GM20000 (cell line): ENCODE measurements at regions not wholly inside any gene's neighbourhood (a gene's known extent, or its start where the extent isn't known, plus 50 kb on each side); places are given as distances from the start of the nearest gene placed in this dataset.

Experiments used
- DNase-seq: peaks from one replicate; pipeline ENCODE4 v3.0.0; 2012; ENCODE audit warnings: low spot score
- CTCF ChIP-seq: IDR thresholded peaks from 2 replicates; pipeline ENCODE4 v1.5.1; 2012; ENCODE audit warnings: mild to moderate bottlenecking, control low read depth; ENCODE audit errors: extremely low read depth, missing control alignments

GRCh38 chr2:145343287-145343686, 823.4 kb upstream of the ZEB2 start:
- no peak for TF ChIP-seq CTCF
- DNase-seq = no peak

DNA sequence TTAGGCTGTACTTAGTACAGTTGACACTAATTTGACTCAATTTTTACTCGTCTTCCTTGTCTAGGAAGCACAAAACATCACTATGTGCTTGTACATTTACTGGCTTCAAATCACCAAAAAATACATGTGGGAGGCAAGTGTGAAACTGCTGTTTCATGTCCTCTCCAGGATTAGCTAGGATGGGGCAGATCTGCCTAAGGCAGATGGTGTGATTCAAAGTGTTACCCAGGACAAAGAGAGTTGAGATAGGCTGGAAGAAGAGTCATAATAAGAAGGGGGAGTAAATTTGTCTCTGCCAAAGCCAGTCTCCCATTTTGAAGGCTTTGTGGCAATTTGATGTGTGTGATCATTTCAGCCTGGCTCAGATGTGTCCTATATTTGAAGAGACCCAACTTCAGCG, 821.6 kb upstream of the ZEB2 start:
- DNase-seq = no peak
- no peak for TF ChIP-seq CTCF

- DNase-seq = no peak
- no peak for TF ChIP-seq CTCF
Measured at GRCh38 chr2:145339646-145340045, 819.7 kb upstream of the ZEB2 start.

DNA sequence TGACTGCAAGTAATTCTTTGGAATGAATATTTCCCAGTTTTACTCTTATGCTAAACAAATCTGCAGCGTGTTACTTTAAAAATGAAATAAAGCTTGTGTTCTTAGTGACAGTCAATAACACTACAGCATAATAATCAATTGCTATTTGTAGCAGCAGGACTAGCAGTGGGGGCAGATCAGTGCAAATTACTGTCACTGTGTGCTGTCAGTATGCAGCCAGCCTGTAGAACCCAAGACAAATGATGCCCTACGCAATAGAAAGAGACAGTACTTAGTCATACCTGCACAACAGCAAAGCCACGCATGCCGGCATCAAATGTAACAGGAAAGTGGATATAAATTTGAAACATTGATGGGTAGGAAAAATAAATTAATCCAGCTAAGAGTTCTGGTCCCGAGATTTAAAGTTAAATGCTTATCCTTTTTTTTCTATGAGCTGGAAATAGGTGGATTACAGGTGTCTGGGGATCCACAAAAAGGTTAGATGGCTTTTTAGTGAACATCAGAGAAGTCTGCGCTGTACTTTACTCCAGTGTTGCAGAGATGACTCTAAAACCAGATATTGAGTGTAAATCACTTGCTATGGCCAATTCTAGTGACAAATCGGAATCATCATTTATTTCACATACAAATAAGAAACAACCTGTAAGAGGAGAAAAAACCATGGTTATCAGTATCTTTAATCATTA, 812.4 kb upstream of the ZEB2 start:
- TF ChIP-seq CTCF = no peak
- DNase-seq = no peak

DNA sequence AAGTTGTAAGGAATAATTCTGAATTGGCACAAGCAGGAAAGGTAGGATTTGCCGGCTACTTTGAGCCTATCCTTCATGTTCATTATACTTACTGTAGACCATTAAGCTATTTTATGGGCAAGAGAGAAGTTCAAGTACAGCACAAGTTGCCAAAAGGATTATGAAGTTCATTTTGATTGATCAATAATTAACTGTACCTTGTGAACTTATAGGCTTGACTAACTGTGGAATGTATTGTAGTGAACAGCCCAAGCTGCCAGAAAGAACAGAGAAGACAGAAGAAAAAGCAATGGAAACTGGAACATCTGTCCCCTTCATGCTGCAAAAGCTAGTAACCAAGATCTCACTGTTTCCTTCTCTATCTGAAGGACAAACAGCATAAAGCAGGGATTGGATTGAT, 810.1 kb upstream of the ZEB2 start:
- TF ChIP-seq CTCF = no peak

GRCh38 chr2:145325485-145325884, 805.6 kb upstream of the ZEB2 start:
- no peak for TF ChIP-seq CTCF
- DNase-seq = no peak

More for the DNA sequence above, 810.1 kb upstream of the ZEB2 start:
- DNase-seq = no peak

GRCh38 chr2:145324748-145325147, 804.8 kb upstream of the ZEB2 start:
- no peak for TF ChIP-seq CTCF
- DNase-seq = no peak
